ENCODE measurements at regions not wholly inside any gene's neighbourhood (a gene's known extent, or its start where the extent isn't known, plus 50 kb on each side); places are given as distances from the start of the nearest gene placed in this dataset.

DNA sequence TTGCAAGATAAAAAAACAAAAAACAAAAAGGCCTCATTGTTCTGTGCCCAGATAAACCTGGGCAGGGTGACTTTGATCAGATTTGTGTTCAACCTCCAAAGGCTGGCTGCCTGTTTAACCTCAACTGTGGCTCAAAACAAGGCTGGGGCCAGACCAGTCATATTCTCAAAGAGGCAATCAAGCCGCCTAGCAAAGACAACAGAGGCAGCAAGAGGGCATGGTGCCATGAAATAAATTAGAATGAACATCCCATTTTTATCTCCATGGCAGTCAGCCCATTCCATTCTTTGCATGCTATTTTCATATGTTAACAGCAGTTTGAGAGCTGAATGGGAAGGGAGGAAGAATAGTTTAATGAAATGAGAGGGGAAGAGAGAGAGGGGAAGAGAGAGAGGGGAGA lies 1150.3 kb downstream of the TYW1 start:
- intact Hi-C loops (cut with micrococcal nuclease) = no loop called here
- Mint-ChIP-seq H3K9me3 (peaks cover 63% of the 10 kb centered on the region), H3K27me3 (ENCODE audit: low read depth) (no peaks in the 10 kb centered on the region), H3K4me1 (ENCODE audit: low read depth) (no peaks in the 10 kb centered on the region), H3K4me3 (ENCODE audit: low read depth) (no peak overlapping the region), H3K36me3 (ENCODE audit: low read depth) (no peaks in the 10 kb centered on the region), H3K27ac (no peak overlapping the region)
- DNase-seq (ENCODE audit: low spot score) = no peak

DNA sequence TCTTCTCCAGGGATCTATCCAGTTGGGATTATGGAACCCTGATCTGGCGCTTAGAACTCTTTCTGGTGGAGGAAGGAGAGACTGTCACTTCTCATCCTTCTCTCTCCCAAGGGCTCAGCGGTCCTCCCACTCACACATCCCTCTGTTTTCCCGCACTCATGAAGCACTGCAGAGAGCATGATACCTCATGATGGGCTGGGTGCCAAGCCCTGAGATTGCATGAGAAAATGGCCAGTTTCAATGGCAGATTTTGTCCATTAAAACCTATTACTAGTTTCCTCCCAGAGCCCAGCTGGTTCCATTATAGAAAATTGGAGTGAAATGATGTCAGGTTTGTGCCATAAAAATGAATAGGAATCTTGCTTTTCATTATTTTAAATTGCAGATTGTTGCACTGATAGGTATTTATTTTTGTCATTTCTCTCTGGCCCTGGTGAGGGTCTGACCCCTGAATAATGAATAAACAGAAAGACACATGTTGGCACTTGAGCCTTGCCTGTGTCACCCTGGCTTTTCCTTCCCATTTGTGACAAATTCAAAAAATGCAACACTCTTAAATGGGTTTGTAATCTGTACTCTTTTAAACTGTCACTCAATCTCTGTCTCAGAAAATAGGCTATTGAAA lies 1151.1 kb downstream of the TYW1 start:
- Mint-ChIP-seq H3K36me3 (ENCODE audit: low read depth) (no peaks in the 10 kb centered on the region), H3K4me3 (ENCODE audit: low read depth) (no peak overlapping the region), H3K9me3 (peaks cover 68% of the 10 kb centered on the region), H3K27me3 (ENCODE audit: low read depth) (no peaks in the 10 kb centered on the region), H3K4me1 (ENCODE audit: low read depth) (no peaks in the 10 kb centered on the region), H3K27ac (no peak overlapping the region)
- intact Hi-C loops (cut with micrococcal nuclease) = no loop called here
- no peak for DNase-seq (ENCODE audit: low spot score)

DNA sequence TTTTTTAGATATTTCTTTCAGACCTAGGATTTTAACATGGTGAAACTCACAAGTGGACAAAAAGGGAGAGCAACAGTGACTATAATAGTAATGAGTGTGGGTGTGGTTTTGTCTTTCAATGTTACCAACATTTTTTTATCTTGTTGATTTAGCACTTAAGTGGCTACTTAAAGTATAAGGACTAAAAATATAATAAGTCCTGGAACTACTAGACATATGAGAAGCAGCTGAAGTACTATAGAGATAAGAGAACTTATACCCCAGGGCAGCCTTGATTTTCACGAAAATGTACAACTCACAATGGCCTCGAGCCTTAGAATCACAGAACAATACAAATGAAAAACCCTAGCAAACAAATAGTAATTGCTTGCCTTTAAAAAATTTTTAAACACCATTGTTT lies 1151.8 kb downstream of the TYW1 start:
- intact Hi-C loops (cut with micrococcal nuclease) = no loop called here
- Mint-ChIP-seq H3K4me1 (ENCODE audit: low read depth) (no peaks in the 10 kb centered on the region), H3K27ac (no peak overlapping the region), H3K4me3 (ENCODE audit: low read depth) (no peak overlapping the region), H3K27me3 (ENCODE audit: low read depth) (no peaks in the 10 kb centered on the region), H3K36me3 (ENCODE audit: low read depth) (no peaks in the 10 kb centered on the region), H3K9me3 (peaks cover 67% of the 10 kb centered on the region)
- no peak for DNase-seq (ENCODE audit: low spot score)

DNA sequence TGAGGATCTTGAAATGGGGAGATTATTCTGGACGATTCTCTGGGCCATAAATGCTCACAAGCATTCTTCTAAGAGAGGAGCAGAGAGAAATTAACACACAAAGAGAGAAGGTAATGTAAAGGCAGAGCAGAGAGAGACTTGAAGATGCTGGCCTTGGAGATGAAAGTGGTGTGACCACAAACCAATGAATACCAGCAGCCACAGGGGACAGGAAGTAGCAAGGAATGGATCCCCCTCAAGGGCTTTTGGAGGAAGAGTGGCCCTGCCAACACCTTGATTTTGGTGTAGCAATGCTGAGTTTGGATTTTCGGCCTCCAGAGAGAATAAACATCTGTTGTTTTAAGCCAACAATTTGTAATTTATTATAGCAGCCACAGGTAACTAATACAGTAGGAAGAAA lies 1155.6 kb downstream of the TYW1 start:
- Mint-ChIP-seq H3K4me1 (ENCODE audit: low read depth) (no peaks in the 10 kb centered on the region), H3K27ac (no peak overlapping the region), H3K27me3 (ENCODE audit: low read depth) (no peaks in the 10 kb centered on the region), H3K9me3 (peaks cover 46% of the 10 kb centered on the region), H3K36me3 (ENCODE audit: low read depth) (no peaks in the 10 kb centered on the region), H3K4me3 (ENCODE audit: low read depth) (no peak overlapping the region)
- intact Hi-C loops (cut with micrococcal nuclease) = no loop called here
- DNase-seq (ENCODE audit: low spot score) = no peak

DNA sequence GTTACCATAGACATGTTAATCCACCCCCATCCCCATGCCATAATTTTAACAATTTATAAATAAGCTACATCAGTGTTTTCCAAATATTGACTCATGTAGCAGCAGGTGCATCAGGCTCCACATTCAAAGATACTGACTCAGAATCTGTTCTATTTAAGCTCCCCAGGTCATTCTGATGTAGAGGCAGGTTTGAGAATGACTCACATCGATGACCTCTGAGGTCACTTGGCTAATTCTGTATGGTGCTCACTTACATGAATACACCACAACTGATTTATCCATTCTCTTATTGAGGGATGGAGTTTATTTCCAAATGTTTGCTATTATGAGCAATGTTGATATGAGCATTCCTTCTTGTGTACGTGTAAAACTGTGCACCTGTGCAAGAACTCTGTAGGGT lies 1159.0 kb downstream of the TYW1 start:
- H3K4me3 Mint-ChIP-seq (ENCODE audit: low read depth) = no peak overlapping the region
- peaks cover 52% of the 10 kb centered on the region for H3K9me3 Mint-ChIP-seq
- no peaks in the 10 kb centered on the region for H3K4me1 Mint-ChIP-seq (ENCODE audit: low read depth)
- intact Hi-C loops (cut with micrococcal nuclease) = no loop called here
- H3K27ac Mint-ChIP-seq = no peak overlapping the region
- no peaks in the 10 kb centered on the region for H3K27me3 Mint-ChIP-seq (ENCODE audit: low read depth)
- H3K36me3 Mint-ChIP-seq (ENCODE audit: low read depth) = no peaks in the 10 kb centered on the region
- DNase-seq (ENCODE audit: low spot score) = no peak

DNA sequence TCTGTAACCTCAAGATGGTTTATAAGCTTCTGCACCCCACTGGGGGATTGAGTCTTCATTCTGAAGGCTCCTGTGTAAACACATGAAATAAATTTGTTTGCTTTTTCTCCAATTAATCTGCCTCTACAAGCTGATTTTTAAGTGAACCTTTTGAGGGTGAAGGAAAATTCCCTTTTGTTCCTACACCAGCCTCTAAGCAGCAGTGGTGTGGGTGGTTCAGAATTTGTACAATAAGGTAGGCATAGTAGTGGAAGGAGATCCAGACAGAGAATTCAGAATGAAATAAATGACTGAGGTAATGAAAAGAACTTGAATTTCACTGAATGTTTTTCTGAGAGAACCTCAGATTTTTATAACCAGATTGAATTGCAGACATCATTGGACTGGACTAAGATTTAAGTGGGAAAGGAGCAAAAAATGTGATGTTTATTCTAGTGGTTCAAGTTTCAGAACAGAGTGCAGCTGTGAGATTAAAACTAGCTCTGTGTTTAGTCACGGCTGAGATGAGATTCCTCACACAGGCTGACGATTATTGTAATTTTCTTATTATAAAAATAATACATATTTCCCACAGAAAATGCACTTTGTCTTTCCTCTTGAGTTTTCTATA lies 1162.2 kb downstream of the TYW1 start:
- intact Hi-C loops (cut with micrococcal nuclease) = no loop called here

DNA sequence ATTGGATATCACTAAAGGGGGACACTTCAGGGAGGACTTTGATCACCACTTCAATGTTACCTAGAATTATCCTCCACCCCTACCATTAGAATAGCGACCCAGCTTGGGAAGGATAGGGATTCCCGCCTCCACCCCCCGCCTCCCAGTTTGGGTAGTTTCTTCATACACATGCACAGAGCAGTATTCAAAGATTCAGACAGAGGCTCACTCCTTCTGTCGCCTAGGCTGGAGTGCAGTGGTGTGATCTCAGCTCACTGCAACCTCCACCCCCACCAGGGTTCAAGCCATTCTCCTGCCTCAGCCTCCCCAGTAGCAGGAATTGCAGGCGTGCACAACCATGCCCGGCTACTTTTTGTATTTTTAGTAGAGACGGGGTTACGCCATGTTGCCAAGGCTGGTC lies 1166.1 kb downstream of the TYW1 start:
- no peaks in the 10 kb centered on the region for H3K4me1 Mint-ChIP-seq (ENCODE audit: low read depth)
- no peaks in the 10 kb centered on the region for H3K27me3 Mint-ChIP-seq (ENCODE audit: low read depth)
- intact Hi-C loops (cut with micrococcal nuclease) = no loop called here
- no peaks in the 10 kb centered on the region for H3K36me3 Mint-ChIP-seq (ENCODE audit: low read depth)
- H3K27ac Mint-ChIP-seq = no peak overlapping the region
- DNase-seq (ENCODE audit: low spot score) = no peak
- no peak overlapping the region for H3K4me3 Mint-ChIP-seq (ENCODE audit: low read depth)
- peaks cover 73% of the 10 kb centered on the region for H3K9me3 Mint-ChIP-seq

More for the DNA sequence above, 1162.2 kb downstream of the TYW1 start:
- H3K36me3 Mint-ChIP-seq (ENCODE audit: low read depth) = no peaks in the 10 kb centered on the region
- no peak overlapping the region for H3K27ac Mint-ChIP-seq
- H3K4me1 Mint-ChIP-seq (ENCODE audit: low read depth) = no peaks in the 10 kb centered on the region
- no peak overlapping the region for H3K4me3 Mint-ChIP-seq (ENCODE audit: low read depth)
- H3K9me3 Mint-ChIP-seq = peaks cover 46% of the 10 kb centered on the region
- DNase-seq (ENCODE audit: low spot score) = no peak
- H3K27me3 Mint-ChIP-seq (ENCODE audit: low read depth) = no peaks in the 10 kb centered on the region

DNA sequence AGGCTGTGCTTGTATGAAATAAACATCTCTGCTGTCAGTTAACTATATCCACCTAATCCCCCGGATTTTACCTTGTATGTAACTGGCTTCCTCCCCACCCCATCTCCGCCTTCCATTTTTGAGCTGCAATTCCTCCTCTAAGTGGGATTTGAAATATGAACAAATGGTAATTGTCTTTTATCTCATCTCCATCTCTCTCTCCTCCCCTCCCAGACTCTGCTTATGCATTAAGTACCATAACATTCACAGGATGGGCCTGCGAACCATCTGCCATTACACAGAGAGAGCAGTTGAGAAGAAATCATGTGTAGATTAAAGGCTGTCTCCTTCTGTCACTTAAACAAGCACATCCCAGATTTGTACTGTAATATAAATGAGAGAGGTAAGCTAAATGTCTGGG lies 1169.9 kb downstream of the TYW1 start:
- intact Hi-C loops (cut with micrococcal nuclease) = no loop called here
- no peak for DNase-seq (ENCODE audit: low spot score)
- H3K27ac Mint-ChIP-seq = no peak overlapping the region
- H3K36me3 Mint-ChIP-seq (ENCODE audit: low read depth) = no peaks in the 10 kb centered on the region
- no peaks in the 10 kb centered on the region for H3K4me1 Mint-ChIP-seq (ENCODE audit: low read depth)
- H3K4me3 Mint-ChIP-seq (ENCODE audit: low read depth) = no peak overlapping the region
- H3K9me3 Mint-ChIP-seq = peaks cover 63% of the 10 kb centered on the region
- H3K27me3 Mint-ChIP-seq (ENCODE audit: low read depth) = no peaks in the 10 kb centered on the region

DNA sequence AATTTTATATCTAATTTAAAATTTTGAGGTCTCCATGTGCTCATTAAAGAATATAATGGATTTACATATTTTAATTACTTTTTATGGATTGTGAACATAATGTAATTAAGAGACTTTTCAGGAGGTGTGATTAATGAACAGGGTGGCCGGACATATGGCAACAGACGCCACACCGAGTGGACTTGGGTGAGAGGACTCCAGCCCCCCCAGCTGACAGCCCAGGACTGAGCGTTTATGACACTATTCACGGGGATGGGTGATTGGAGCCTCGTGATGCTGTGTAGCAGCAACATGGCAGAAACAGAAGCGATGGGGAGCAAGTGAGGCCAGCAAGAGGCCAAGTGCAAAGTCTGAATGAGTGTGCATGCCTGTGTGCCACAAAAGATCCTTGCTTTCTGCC lies 1176.9 kb downstream of the TYW1 start:
- Mint-ChIP-seq H3K36me3 (ENCODE audit: low read depth) (no peaks in the 10 kb centered on the region), H3K4me3 (ENCODE audit: low read depth) (no peak overlapping the region), H3K27me3 (ENCODE audit: low read depth) (no peaks in the 10 kb centered on the region), H3K4me1 (ENCODE audit: low read depth) (no peaks in the 10 kb centered on the region), H3K9me3 (peaks cover 42% of the 10 kb centered on the region), H3K27ac (no peak overlapping the region)
- no peak for DNase-seq (ENCODE audit: low spot score)
- intact Hi-C loops (cut with micrococcal nuclease) = no loop called here

DNA sequence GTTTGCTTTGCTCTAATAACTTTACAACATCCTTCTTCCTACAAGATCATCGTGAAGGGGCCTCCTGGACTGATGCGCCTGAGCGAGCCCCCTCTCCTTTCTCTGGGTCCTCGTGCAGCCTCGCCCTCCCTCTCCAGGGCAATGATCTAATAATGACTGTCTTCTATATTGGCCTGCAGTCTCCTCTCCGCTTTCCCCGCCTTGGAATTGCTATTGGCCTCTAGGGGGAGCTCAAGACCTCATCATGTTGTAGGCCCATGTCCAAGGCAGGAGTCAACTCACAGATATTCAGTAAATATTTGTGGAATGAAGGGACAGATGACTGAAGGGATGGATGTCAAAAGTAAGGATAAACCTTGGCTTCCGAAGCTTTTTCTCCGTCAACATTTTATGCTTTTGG lies 1180.3 kb downstream of the TYW1 start:
- intact Hi-C loops (cut with micrococcal nuclease) = no loop called here
- H3K9me3 Mint-ChIP-seq = peaks cover 55% of the 10 kb centered on the region
- no peaks in the 10 kb centered on the region for H3K27me3 Mint-ChIP-seq (ENCODE audit: low read depth)
- H3K27ac Mint-ChIP-seq = no peak overlapping the region
- DNase-seq (ENCODE audit: low spot score) = no peak
- no peak overlapping the region for H3K4me3 Mint-ChIP-seq (ENCODE audit: low read depth)
- H3K4me1 Mint-ChIP-seq (ENCODE audit: low read depth) = no peaks in the 10 kb centered on the region
- H3K36me3 Mint-ChIP-seq (ENCODE audit: low read depth) = no peaks in the 10 kb centered on the region

DNA sequence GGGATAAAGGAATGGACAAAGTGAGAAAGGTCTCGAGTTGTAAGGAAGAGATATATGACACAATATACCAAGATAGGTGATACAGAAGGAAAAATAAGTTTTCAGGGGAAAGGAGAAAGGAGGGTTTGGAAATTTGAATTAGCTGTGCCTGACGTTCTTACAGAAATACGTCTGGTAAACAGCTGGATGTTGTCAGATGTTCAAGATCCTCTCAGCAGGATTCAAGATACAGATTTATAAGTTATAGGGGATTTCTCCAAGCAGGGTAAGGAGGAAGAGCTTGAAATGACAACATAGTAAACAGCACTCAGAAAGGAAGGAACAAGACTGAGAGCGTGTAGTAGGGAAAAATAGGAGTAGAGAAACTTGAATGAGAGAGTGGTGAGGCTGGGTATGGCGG lies 1184.1 kb downstream of the TYW1 start:
- Mint-ChIP-seq H3K4me1 (ENCODE audit: low read depth) (no peaks in the 10 kb centered on the region), H3K27ac (no peak overlapping the region), H3K36me3 (ENCODE audit: low read depth) (no peaks in the 10 kb centered on the region), H3K4me3 (ENCODE audit: low read depth) (no peak overlapping the region), H3K27me3 (ENCODE audit: low read depth) (no peaks in the 10 kb centered on the region), H3K9me3 (peaks cover 53% of the 10 kb centered on the region)
- intact Hi-C loops (cut with micrococcal nuclease) = no loop called here
- DNase-seq (ENCODE audit: low spot score) = no peak

DNA sequence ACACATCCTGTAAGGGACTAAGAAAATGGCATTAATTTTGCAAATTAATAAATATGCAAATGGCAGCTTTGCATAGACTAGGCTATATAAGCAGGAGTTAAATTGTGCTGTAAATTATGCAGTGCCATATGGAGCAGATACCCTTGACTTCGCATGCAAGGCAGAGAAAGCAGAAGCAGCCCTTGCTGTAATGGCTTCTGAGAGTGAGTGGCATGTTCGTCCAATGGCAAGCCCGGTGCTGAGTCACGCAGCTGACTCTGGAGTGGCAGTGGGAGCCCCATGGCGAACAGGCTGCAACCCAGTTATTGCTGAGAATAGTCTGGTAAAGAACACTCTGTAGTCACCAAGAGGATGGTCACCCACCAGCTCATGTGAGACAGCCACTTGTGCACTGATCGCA lies 1186.5 kb downstream of the TYW1 start:
- Mint-ChIP-seq H3K4me3 (ENCODE audit: low read depth) (no peak overlapping the region), H3K27me3 (ENCODE audit: low read depth) (no peaks in the 10 kb centered on the region), H3K27ac (no peak overlapping the region), H3K9me3 (peaks cover 60% of the 10 kb centered on the region), H3K36me3 (ENCODE audit: low read depth) (no peaks in the 10 kb centered on the region), H3K4me1 (ENCODE audit: low read depth) (no peaks in the 10 kb centered on the region)
- no peak for DNase-seq (ENCODE audit: low spot score)
- intact Hi-C loops (cut with micrococcal nuclease) = no loop called here

DNA sequence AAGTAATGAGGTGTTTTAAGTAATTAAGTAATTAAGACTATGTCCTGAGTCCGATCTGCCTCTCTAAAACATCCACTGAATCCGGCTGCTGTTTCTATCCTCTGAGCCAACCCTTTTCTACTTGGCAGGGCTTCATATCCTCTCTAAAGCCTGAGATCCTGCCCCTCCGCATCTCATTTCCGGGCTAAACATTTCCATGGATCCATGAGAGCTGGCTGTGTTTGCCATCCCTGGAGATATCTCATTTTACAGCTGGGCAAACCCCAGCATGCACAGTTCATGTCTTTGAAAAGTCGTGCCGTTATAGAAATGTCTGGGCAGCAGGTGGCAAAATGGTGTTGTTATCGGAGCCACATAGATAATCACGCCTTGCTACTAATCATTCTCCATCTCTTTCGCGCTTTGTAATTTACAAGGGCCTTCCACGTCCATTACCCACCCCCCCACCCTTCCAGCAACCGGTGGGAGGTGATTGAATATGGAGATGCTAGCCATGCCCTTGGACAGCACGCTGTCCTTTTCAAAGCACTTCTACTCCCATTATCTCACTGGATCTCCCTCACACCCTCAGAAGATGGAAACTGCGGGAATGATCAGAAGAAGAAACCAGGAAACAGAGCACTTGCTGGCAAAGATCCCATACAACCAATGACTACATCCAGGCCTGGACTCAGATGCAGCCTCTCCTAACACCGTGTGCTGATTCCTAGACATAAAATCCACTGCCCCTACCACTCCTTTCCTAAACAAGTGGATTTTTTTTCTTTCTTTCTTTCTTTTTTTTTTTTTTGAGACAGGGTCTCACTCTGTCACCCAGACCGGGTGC lies 1189.2 kb downstream of the TYW1 start:
- Mint-ChIP-seq H3K9me3 (peaks cover 59% of the 10 kb centered on the region), H3K27me3 (ENCODE audit: low read depth) (no peaks in the 10 kb centered on the region), H3K4me3 (ENCODE audit: low read depth) (no peak overlapping the region), H3K27ac (no peak overlapping the region), H3K4me1 (ENCODE audit: low read depth) (no peaks in the 10 kb centered on the region), H3K36me3 (ENCODE audit: low read depth) (no peaks in the 10 kb centered on the region)
- no peak for DNase-seq (ENCODE audit: low spot score)
- intact Hi-C loops (cut with micrococcal nuclease) = no loop called here
